GM12891 (cell line): ENCODE measurements at regions not wholly inside any gene's neighbourhood (a gene's known extent, or its start where the extent isn't known, plus 50 kb on each side); places are given as distances from the start of the nearest gene placed in this dataset.

Experiments
- POLR2A ChIP-seq: IDR thresholded peaks from 2 replicates; pipeline ENCODE4 v1.6.1; 2011; ENCODE audit warnings: low read depth, low read length, control low read depth
- POU2F2 ChIP-seq: IDR thresholded peaks from 2 replicates; pipeline ENCODE4 v1.6.1; 2011; ENCODE audit warnings: low read depth, mild to moderate bottlenecking, control low read depth, low read length, moderate library complexity
- TAF1 ChIP-seq: IDR thresholded peaks from 2 replicates; pipeline ENCODE4 v1.6.1; 2011; ENCODE audit warnings: low read depth, low read length, control low read depth

DNA sequence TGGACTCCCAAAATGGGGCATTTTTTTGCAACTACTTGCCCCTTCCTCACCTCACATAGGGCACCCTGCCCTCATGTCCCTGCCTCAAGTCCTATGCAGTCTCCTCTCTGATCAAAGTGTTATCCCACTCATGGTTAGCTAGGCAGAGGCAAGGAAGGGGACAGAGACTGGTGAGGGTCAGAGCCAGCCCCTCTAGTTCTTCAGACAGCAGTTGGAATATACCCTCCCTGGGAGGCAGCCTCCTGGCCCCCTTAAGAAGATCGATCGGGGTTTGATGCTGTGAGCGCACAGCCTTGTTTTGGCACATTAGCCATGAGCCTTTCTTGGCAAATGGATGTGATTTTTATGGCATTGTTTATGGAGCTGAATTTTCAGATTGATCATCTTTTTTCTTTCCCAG is 436.9 kb downstream of the BUD13 start:
- no peak for TF ChIP-seq TAF1
- TF ChIP-seq POLR2A = no peak
- TF ChIP-seq POU2F2 = no peak
